Activated CD8-positive, alpha-beta memory T cell treated with anti-CD3 and anti-CD28 coated beads, Interleukin-2, amount 50 U/mL, for 48 hours (primary cell): ENCODE measurements at regions not wholly inside any gene's neighbourhood (a gene's known extent, or its start where the extent isn't known, plus 50 kb on each side); places are given as distances from the start of the nearest gene placed in this dataset.

Experiments
- DNase-seq: peaks from one replicate; pipeline ENCODE4 v3.0.0-alpha.2; 2020

DNA sequence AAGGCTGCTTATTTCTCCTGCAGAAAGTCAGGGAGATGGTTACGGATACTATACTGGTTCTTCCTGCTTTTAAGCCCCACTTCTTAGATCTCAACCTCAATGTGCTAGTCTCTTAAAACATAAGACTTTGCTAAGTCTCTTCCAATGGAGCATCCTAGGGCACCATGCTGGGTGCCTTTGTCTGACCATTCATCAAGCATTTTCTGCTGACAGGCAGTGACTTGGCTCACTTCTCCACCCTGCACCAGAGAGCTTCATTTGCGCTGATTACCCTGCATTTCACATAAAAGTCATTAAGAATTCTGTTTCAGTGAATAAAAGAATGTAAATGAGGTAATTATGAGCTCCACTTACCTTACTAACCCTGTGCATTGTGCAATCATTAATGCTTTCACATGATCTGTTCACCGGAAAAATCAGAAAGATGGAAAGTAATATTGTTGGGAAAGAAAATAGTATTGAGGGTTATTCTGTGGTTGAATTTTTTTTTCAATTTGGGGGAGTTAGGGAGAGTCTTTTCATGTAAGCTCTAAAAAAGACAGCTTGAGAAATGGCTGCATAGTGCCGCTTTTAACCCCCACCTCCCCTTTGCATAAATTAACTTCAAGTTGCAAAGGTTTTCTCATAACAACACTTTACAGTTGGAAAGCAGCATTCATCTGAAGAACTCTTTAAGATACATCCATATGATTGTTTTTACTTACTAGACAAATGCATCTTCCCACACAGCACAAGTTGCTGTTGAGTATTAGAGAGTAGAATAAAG, 677.3 kb upstream of the KIRREL3 start:
- no peak for DNase-seq

DNA sequence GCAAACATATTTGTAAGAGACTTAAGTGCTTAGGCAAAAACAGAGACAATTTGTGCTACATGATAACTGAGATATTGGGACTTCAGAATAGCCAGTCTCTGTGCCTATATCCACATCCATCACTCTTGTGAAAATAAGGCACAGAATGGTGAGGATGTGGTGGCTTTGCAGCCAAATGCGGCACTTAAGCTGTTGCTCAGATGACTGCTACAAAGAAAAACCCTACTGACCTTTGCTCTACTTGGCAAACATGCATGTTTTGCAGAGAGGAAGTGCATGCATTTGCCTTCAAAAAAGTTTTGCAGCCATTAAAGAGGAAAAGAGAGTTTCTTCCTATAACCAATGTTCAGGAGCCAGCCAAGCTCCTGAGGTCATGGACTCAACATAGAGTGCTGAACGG, 675.0 kb upstream of the KIRREL3 start:
- no peak for DNase-seq

DNA sequence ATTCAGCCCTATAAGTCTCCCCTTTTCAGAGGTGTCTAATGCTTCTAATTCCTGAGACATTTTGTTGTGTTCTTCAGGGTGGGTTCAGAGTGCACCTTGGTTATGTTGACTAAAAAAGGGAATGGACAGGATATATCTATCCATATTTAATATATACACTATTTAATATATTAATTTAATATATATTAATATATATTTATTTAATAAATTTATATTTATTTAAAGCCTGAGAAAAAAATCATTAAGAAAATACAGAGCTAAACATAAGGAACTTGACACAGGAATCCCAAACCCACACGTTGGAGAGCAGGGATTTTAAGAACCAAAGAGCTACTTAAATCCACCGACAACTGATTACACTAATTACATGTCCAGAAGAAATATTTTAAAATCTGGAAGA, 674.2 kb upstream of the KIRREL3 start:
- no peak for DNase-seq

DNA sequence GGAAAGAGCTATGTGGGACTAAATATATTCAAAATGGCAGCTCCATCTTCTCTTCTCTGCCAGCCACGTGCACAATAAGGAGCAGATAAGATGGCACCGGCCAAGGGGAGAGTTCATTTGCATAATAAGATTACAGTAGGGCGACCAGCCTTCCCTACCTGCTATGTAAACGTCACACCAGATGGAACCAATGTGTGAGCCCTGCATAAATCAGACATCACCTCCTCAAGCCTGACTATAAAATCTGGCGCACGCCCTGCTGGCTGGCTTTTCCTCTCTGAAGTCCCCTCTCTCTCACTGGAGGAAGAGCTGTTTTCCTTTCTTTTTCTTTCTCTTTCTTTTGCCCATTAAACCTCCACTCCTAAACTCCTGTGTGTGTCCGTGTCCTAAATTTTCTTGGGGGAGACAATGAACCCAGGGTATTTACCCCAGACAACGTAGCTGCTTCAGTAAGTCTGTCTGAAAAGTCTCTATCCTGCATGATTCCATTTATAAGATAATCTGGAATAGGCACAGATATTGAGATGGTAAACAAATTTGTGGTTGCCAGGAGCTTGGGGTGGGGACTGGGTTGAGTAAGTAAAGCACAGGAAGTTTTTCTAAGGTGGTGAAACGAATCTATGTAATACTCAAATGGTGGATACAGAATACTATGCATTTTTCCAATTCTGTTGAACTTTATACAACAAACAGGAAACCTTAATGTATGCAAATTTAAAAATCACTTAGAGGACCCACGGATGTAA, 670.0 kb upstream of the KIRREL3 start:
- DNase-seq, result no peak

GRCh38 chr11:127656116-127656836, 655.7 kb upstream of the KIRREL3 start:
- no peak for DNase-seq

GRCh38 chr11:127653076-127653475, 652.5 kb upstream of the KIRREL3 start:
- DNase-seq, result no peak

GRCh38 chr11:127651888-127652221, 651.3 kb upstream of the KIRREL3 start:
- DNase-seq, result no peak

GRCh38 chr11:127651175-127651887, 650.8 kb upstream of the KIRREL3 start:
- DNase-seq, result no peak

- no peak for DNase-seq
Observed at GRCh38 chr11:127649958-127650357, 649.4 kb upstream of the KIRREL3 start.

- no peak for DNase-seq
Observed at GRCh38 chr11:127649071-127649470, 648.5 kb upstream of the KIRREL3 start.

DNA sequence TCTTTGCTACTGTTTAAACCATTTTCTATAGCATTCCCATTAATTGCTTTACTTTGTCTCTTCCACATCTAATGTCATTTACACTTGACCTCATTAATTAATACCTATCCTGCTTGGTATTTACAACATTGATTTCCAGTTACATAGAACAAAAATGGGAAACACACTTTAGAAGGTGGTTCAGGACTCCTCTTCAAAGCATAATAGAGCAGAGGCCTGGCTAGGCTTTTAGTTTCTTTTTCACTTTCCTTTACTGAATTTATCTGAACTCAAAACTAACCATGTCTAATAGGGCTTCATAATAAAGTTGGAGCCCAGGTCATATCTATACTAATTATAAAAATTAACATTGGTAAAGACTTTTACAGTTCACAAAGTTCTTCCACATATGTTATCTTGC, 648.0 kb upstream of the KIRREL3 start:
- DNase-seq, result no peak

GRCh38 chr11:127644366-127644765, 643.8 kb upstream of the KIRREL3 start:
- no peak for DNase-seq

DNA sequence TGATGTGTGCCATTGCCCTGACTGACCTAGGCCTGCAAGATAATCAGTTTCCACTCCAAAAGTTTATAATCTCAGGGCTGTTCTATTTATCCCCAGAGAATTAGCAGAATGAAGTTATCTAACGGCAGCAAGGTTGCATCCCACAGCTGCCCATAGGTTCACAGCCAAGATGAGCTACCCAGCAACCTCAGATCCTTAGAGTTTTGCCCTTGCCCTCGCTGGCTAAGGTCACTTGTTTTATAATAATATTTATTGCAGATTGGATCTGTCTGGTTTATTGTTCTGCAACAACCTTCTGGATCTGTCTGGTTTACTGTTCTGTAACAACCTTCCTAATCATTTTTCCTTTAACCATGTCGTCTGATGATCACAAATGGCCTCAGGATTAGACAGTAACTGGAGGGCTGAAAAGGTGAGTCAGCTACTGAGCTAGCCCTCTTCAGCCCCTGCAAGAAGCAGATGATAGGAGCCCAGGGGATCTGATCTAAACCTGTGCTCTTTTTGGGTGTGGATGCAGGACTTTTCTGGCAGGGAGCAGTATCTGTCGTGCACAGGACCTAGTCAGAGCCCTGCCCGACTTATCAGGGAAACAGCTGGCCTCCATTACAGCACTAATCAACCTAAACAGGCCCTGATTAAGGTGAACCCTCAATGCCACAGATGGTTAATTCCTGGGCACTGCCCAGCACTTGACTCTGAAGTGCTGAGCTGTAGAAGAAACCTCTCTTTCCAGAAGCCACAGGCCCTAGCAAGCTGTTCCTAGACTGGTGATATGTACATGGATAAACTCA, 642.9 kb upstream of the KIRREL3 start:
- DNase-seq, result no peak

GRCh38 chr11:127640561-127641451, 640.2 kb upstream of the KIRREL3 start:
- DNase-seq, result no peak

DNA sequence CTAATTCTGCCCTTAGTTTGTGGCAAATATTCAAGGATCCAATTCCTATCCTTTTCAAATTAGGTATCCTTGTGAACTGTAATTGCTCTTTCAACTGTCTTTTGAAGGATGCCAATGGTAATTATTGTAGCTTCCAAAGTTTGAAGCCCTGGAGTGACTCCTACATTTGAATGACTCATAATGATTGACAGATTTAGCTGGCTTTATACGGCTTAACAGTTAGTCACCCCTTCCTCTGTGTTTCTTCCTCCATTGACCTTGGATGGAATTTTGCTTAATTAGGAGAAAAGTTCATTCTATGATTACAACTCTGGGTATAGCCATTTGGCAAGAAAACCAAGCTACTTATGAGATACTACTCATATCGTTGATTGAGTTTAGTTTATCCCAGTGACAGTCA, 639.3 kb upstream of the KIRREL3 start:
- no peak for DNase-seq

- DNase-seq, result no peak
Observed at GRCh38 chr11:127632976-127633680, 632.6 kb upstream of the KIRREL3 start.

DNA sequence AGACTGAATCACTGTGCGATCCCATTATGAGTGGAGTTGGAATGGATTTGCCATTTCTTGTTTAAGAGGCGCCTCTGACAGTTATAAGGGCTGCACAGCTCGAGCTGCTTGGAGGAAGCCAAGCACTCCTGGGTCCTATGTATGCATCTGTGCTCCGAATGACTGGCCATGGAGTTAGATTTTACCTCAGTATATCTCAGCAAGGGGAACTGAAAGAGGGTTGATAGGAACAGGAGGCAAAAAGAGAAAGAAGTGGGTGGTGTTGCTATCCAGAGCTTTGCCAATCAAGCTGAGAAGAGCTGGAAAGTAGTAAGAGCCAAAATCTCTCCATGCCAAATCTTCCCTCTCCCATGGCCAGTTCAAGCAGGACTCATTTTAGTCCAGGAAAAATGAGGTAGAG, 632.0 kb upstream of the KIRREL3 start:
- no peak for DNase-seq

GRCh38 chr11:127631974-127632373, 631.4 kb upstream of the KIRREL3 start:
- DNase-seq, result no peak

- no peak for DNase-seq
Observed at GRCh38 chr11:127629200-127629599, 628.6 kb upstream of the KIRREL3 start.

GRCh38 chr11:127628458-127628785, 627.9 kb upstream of the KIRREL3 start:
- no peak for DNase-seq
